Ishikawa (cell line): ENCODE measurements at regions not wholly inside any gene's neighbourhood (a gene's known extent, or its start where the extent isn't known, plus 50 kb on each side); places are given as distances from the start of the nearest gene placed in this dataset.

Experiments used
- CEBPB ChIP-seq: IDR thresholded peaks from 2 replicates; pipeline ENCODE4 v1.6.1; 2012
- CREB1 ChIP-seq: IDR thresholded peaks from 2 replicates; pipeline ENCODE4 v1.6.1; 2012; ENCODE audit warnings: low read depth
- EGR1 ChIP-seq: IDR thresholded peaks from 2 replicates; pipeline ENCODE4 v1.6.1; 2012
- EP300 ChIP-seq: IDR thresholded peaks from 2 replicates; pipeline ENCODE4 v1.6.1; 2012; ENCODE audit warnings: borderline replicate concordance
- FOXM1 ChIP-seq: IDR thresholded peaks from 2 replicates; pipeline ENCODE4 v1.6.1; 2012; ENCODE audit warnings: low read depth, borderline replicate concordance
- MAX ChIP-seq: IDR thresholded peaks from 2 replicates; pipeline ENCODE4 v1.6.1; 2012
- NFIC ChIP-seq: IDR thresholded peaks from 2 replicates; pipeline ENCODE4 v1.6.1; 2012
- RAD21 ChIP-seq: IDR thresholded peaks from 2 replicates; pipeline ENCODE4 v1.6.1; 2012; ENCODE audit warnings: low read depth
- REST ChIP-seq: IDR thresholded peaks from 2 replicates; pipeline ENCODE4 v1.6.1; 2012; ENCODE audit warnings: low read depth, mild to moderate bottlenecking
- TAF1 ChIP-seq: IDR thresholded peaks from 2 replicates; pipeline ENCODE4 v1.6.1; 2012; ENCODE audit warnings: low read depth, mild to moderate bottlenecking
- TCF12 ChIP-seq: IDR thresholded peaks from 2 replicates; pipeline ENCODE4 v1.6.1; 2012; ENCODE audit warnings: low read depth
- TEAD4 ChIP-seq: IDR thresholded peaks from 2 replicates; pipeline ENCODE4 v1.6.1; 2012
- USF1 ChIP-seq: IDR thresholded peaks from 2 replicates; pipeline ENCODE4 v1.6.1; 2012
- YY1 ChIP-seq: IDR thresholded peaks from 2 replicates; pipeline ENCODE4 v1.6.1; 2012; ENCODE audit warnings: low read depth
- ZBTB7A ChIP-seq: IDR thresholded peaks from 2 replicates; pipeline ENCODE4 v1.6.1; 2012; ENCODE audit warnings: low read depth

DNA sequence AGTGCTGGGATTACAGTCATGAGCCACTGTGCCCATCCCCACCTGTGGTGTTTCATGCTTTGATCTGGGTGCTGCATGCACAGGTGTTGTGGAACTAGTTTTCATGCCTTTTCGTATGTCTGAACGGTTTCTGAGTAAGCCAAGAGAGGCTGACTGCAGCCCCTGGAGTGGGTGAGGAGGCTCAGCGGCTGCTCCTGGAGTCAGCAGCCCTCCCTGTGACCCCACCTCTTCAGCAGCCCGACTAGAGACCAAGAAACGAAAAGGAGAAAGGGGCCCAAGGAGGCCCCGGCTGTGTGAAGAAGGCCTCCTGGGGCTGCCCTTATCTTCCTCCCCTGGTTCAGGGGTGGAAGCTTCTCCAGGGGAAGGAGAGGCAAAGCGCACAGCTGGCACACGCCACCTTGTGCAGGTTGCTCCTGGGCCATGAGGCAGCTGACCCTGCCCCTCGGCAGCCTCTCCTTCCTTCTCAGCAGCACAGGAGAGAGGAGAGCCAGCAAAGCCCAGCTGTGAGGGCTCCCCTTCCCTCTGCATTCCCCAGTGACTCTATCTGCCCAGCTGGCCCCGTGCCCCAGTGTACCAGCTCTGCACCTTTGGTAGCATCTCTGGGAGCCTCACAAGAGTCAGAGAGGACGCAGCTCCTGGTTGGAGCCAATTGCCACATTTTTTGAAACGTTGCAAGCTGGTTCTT is 182.5 kb upstream of the HS6ST1 start:
- TF ChIP-seq YY1 = no peak
- no peak for TF ChIP-seq EGR1
- no peak for TF ChIP-seq MAX
- no peak for TF ChIP-seq RAD21
- no peak for TF ChIP-seq USF1
- no peak for TF ChIP-seq TCF12
- TF ChIP-seq CEBPB = no peak
- no peak for TF ChIP-seq REST
- TF ChIP-seq EP300 = no peak
- TF ChIP-seq NFIC = no peak
- no peak for TF ChIP-seq TEAD4
- no peak for TF ChIP-seq CREB1
- no peak for TF ChIP-seq ZBTB7A
- no peak for TF ChIP-seq TAF1
- TF ChIP-seq FOXM1 = no peak

DNA sequence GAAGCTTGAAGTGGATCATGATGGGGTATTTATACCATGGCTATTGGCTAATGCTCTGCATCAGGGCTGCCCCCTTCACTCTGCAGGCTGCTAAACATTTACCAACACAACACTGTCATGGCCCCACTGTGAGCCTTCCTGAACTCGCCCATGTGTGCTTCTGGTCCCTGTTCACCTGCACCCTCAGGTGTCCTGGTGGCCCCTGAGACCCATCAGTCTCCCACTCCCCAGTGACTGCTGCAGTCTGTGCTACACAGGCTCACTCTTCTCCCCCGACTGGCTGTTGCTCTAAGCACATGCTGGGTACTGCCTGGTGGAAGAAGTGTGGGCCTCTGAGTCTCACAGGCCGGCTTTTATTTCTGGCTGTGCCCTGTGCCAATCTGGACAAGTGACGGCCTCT is 183.0 kb upstream of the HS6ST1 start:
- TF ChIP-seq FOXM1 (no peak), USF1 (no peak), RAD21 (no peak), ZBTB7A (no peak), EP300 (no peak), TEAD4 (no peak), TCF12 (no peak), YY1 (no peak), NFIC (no peak), CREB1 (no peak), CEBPB (no peak), EGR1 (no peak), TAF1 (no peak), MAX (no peak), REST (no peak)

GRCh38 chr2:128502200-128502599 is 183.5 kb upstream of the HS6ST1 start:
- TF ChIP-seq TAF1 (no peak), NFIC (no peak), FOXM1 (no peak), EGR1 (no peak), EP300 (no peak), YY1 (no peak), MAX (no peak)

DNA sequence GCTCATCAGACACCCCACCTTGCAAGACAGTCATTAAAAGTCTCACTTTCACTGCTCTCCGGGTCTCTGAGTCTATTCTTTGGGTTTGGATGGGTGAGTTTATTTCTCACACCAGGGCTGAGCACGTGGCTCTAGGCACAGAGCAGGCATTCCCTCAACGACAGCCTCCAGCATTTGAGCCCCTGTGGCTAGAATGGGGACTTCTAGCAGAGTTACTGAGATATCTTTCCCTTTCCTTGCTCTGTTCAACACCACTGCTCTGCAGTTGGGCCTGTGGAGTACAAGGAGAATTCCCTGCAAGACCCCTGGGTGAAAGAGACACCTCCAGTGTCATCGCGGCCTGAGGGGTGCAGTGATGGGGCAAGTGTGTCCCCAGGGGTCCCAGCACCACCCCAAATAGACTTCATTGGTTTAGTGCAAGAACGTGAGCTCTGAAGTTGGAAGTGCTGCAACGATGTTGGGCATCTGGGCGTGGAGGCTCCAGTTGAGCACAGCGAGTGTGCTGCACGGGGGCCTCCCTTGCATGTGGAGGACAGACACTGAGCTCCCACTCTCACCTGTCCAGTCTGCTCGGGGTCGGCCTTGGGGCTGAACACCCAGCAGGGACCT is 184.1 kb upstream of the HS6ST1 start:
- no peak for TF ChIP-seq CEBPB
- TF ChIP-seq TAF1 = no peak
- no peak for TF ChIP-seq EP300

DNA sequence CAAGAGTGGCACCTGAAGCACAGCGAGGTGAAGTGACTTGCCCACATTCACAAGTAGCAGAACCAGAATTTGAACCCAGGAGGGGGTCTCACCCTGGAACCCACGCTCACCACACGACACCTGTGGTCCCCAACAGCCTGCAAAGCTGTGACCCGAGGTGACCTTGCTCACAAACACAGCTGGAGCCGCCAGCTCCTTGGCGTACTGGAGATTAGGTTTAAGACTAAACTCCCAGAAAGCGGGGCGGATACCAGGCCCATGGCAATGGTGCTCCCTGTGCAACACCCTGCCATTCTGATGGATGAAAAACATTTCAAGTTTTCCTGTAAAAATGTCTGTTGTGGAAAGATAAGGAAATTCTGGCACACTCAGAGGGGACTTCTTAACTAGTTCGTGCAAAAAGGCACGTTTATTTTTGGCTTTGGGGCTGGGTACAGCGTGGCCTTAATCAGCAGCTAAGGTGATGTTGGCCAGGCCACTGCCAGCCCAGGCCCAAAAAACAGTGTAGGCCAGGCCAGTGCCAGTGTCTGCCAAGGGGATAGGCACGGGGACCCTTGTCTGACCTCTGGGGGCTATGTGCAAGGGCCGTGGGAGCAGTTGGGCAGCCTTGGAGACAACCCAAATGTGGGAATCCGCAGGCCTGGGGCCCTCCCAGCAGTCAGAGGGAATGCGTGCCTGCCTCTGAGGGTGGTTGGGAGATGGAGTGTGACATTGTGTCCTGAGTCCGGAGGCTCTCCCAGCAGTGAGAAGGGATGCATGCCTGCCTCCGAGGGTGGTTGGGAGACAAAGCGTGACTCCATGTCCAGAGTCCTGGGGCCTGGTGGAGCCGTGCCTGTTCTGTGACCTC is 185.0 kb upstream of the HS6ST1 start:
- TF ChIP-seq EGR1 (0 out of 2 replicates have a peak, but pooled peaks have one; percentile 17), EP300 (peak; percentile 75), NFIC (0 out of 2 replicates have a peak, but pooled peaks have one; percentile 11), TEAD4 (no peak; the same call in 1 of the 2 replicates), TAF1 (no peak), RAD21 (no peak), CEBPB (no peak), REST (no peak), USF1 (no peak), CREB1 (no peak), FOXM1 (no peak), TCF12 (peak; percentile 73), ZBTB7A (no peak; the same call in 1 of the 2 replicates), MAX (no peak), YY1 (no peak)
